ENCODE measurements at regions not wholly inside any gene's neighbourhood (a gene's known extent, or its start where the extent isn't known, plus 50 kb on each side); places are given as distances from the start of the nearest gene placed in this dataset.

DNA sequence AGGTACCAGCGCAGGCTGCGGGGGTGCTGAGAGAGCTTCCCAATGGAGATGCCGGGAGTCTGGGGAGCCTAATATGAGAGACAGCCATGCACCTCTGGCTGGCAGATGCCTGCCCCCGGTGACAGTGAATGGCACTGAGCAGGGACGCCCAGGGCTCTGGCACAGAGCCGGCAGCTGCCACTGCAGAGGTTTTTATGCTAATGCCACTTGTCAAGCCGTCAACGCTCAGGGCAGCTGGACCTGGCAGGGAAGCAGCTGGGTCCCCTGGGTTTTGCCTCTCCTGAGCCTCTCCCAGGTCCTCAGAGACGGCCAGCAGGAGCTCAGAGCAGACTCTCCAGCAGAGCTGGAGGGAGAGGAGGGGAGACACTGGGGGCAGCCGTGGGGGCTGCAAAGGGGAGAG, 573.6 kb downstream of the BUD13 start:
- DNase-seq, result no peak

- DNase-seq, result no peak
Observed at GRCh38 chr11:116194156-116194904, 578.5 kb downstream of the BUD13 start.

DNA sequence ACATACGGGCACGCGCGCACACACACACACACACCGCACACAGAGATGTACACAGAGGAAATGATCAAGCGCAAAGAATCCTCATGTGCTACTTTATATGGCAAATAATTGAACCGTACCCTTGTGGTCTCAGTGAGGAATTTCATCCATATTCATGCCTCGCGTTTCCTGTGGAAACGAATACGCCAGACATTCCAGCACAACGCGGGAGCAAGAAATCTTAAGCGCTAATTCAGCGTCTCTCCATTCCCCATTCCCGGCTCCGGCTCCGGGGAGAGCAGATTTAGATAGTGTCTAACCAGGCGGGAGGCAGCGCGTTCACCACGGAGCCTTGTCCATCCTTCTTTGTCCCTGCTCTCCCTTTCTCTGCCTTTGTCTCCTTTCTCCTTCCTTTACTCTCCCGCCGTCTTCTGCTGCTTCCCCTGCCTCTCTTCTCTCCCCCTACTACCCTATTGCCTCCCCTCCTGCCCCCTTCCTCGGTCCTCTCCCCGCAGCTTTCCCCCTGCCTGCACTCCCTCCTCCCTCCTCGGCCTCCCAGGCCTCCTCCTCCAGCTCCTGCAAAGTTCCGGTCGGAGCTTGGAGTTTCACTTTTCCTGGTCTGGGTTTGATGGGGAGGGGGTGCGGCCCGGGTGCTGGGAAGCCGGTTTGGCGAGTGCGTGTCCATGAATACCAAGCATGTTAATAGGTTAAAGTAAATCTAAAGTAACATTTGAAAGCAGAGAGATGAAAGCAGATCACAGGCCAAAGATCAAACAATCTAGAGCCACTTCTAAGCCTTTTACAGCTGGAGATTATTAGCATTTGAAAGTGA, 579.3 kb downstream of the BUD13 start:
- DNase-seq, result no peak

DNA sequence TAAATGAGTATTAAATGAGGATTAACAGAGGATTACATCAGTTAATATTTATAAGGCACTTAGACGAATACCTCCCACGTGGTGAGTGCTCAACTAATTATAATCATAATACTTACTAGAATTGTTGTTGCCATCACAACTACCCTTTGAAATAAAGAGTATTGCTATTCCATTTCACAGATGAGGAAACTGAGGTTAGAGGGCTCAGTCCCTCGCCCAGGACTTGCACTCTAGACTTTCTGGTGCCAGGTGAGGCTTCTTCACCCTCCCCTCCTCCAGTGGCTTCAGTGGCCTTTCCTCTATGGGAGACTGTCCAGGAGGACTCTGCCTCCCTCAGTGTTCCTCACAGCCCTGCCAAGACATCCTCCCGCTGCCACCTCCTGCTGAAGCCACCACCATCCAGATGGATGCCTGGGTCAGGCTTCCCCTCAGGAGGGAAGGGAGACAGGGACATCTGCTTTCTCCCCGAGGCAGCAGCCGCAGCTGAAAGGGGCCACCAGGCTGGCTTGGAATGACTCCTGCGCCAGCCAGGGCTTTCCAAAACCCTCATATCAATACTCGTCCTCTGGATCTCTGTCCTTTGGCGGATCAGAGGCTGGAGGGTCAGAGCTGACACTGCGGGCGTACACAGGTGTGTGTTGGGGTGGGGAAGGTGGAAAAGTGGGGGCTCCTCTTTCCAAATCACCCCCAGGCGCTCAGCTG, 580.1 kb downstream of the BUD13 start:
- DNase-seq, result no peak

GRCh38 chr11:116190861-116191260, 581.9 kb downstream of the BUD13 start:
- no peak for DNase-seq

GRCh38 chr11:116189408-116190170, 583.2 kb downstream of the BUD13 start:
- no peak for DNase-seq

DNA sequence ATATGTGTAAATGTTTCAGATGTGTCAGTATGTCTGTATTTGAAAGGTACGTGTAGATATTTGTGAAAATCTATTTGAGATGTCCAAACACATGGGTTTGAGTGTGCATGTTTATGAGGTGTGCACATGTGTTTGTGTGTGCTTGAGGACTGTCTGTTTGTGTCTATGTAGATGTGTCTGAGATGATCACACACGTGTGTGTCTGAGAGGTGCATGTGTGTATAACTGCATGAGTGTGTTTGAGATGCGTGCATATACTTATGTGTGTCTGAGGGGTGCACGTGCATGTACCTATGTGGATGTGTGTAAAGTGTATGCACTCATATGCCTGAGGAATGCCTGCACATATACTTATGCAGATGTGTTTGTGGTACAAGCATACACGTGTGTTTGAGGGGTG, 584.4 kb downstream of the BUD13 start:
- DNase-seq, result no peak

DNA sequence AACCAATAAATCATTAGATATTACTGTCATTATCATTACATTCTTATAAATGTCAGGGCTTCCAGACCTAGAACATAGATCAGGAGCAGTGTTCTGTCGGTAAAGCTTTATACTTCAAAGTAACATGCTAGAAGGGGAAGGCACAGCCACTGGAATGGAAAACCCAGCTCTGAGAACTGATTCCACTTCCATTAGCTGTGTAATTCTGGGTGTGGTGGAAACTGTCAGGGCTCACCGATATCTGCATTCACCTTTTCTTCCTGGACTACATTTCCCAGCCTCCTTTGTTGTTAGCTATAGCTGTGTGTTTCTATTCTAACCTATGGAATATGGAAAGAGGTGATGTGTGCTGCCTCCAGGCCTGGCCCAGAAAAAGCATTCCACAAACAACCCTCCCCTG, 585.8 kb downstream of the BUD13 start:
- no peak for DNase-seq

DNA sequence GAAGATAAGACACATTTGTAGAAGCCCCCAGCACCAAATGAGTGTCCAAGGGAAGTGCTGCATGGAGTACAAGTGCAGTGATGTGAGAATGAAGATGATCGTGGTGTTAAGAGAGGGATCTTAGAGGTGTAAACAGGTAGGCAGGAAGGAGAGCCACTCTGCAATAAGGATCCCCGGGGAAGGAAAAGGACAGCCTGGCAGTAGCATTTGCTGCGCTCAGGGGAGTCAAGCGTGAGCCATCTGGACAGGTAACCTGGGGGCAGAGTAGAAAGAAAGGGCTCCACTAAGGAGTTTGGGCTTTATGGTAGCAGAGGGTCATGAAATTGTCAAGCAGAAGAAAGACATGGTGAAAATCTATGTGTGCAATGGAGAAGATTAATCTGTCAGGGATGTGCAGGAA, 587.2 kb downstream of the BUD13 start:
- DNase-seq, result no peak

- no peak for DNase-seq
Observed at GRCh38 chr11:116184763-116185162, 588.0 kb downstream of the BUD13 start.

- DNase-seq, result no peak
Observed at GRCh38 chr11:116182356-116182966, 590.3 kb downstream of the BUD13 start.

DNA sequence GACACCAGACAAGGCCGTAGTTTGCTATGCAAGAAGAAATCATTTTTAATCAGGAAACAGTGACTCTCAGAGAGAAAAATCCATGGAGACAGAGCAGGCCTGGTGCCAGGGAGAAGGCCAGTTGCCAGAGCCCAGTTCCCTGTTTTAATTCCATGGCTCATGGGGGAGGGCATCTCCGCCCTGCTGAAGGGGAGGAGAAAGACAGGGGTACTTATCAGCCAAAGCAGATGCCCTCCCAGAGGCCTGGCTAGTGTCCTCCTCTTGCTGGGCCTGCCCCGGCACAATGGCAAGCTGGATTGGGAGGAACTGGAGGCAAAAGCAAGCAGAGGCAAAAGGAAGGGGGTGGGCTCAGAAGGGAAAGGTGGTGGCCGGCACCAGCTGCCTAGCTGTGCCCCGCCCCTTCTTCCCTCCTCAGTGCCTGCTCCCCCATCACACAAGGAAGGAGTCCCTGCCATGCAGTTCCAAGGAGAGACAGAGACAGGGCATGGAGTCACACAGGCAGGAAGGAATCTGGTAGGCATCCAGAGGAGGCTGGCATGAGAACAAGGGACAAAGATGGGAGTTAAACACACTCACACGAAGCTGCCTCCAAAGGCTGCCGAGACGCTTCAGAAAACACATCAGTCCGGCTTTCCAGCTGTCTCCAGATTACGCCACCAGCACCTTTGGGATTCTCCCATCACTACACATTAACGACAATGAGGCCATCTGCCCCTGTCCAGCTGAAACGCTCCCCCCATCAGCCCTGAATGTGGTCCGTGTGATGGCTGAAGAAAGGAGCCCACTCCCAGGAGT, 591.8 kb downstream of the BUD13 start:
- no peak for DNase-seq

GRCh38 chr11:116179401-116179800, 593.4 kb downstream of the BUD13 start:
- no peak for DNase-seq

DNA sequence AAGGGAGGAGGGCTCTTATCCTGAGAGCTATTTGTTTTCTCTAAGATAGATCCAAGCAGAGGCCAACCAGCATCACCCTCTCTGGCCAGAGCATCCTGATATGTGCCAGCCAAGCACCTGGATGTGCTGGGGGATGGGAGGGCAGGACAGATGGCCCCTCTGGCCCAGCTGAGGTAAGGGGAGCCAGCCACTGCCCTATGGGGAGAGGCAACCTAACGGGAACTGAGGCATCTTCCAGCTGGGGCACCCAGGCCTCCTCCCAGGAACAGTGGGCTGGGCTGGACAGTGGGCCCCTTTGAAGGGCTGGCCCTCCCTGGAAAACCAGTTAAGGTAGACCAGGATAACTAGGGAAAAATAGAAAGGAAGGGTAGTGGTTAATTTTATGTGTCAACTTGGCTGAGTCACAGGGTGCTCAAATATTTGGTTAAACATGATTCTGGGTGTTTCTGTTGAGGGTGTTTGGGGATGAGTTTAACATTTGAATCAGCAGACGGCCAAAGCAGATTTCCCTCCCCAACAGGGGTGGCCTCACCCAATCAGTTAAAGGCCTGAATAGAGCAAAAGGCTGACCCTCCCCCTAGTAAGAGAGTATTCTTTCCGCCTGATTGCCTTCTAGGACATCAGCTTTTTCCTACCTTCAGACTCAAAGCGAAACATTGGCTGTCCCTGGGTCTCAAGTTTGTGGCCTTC, 595.1 kb downstream of the BUD13 start:
- no peak for DNase-seq

GRCh38 chr11:116176484-116177005, 596.2 kb downstream of the BUD13 start:
- no peak for DNase-seq

DNA sequence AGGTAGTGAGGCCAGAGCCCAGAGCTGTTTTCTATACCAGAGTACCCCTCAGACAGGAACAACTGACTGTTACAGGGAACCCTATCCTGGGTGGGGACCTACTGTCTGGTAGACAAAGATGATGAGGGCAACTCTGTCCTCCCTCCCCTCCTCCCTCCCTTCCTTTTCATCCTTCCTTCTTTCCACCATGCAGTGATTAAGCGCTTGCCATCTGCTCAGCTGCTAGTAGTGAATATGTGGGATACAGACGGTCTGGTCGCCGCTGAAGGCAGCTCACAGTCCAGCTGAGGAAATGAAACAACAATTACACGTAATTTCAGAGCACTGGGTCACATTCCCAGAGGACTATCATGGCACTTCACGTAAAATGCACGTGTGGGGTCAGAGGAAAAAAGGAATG, 597.1 kb downstream of the BUD13 start:
- DNase-seq, result no peak

- no peak for DNase-seq
Observed at GRCh38 chr11:116173941-116174911, 598.6 kb downstream of the BUD13 start.

GRCh38 chr11:116173506-116173905, 599.3 kb downstream of the BUD13 start:
- DNase-seq, result no peak

DNA sequence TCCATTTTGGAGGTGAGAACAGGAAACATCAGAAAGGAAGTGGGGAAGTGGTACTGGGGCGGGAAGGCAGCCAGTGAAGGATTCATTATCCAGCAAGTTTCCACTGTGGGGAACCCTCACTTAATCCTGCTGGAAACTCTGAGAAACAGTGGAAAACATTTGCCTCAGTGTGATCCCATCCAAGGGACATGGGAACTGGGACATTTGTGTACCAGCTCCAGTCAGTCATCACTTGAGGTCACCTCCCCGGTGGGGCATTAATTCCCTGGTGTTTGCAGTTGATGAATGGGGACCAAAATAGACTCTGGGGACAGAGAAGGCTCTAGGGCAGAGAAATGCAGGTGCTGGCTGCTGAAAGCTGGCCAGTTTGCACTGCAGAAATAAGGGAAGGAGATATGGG, 599.9 kb downstream of the BUD13 start:
- DNase-seq, result no peak

DNA sequence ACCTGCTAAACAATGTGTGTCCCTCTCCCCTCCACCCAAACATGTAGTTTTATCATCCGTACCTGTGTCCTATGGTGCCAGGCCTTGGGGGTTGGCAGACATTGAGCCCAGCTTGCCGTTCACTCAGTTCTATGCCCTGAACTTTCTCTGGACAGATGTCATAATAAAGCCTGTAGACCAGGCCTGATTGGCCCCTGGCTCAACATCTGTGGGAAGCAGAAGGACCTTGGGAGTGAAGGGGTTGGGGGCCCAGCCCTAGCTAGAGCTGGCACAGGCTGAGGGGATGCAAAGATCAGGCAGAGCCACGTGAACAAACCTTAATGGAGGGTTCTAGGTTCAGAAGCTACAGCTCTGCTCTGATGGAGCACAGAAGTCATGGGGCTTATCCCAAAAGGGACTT, 600.6 kb downstream of the BUD13 start:
- no peak for DNase-seq
